ENCODE measurements at regions not wholly inside any gene's neighbourhood (a gene's known extent, or its start where the extent isn't known, plus 50 kb on each side); places are given as distances from the start of the nearest gene placed in this dataset.

DNA sequence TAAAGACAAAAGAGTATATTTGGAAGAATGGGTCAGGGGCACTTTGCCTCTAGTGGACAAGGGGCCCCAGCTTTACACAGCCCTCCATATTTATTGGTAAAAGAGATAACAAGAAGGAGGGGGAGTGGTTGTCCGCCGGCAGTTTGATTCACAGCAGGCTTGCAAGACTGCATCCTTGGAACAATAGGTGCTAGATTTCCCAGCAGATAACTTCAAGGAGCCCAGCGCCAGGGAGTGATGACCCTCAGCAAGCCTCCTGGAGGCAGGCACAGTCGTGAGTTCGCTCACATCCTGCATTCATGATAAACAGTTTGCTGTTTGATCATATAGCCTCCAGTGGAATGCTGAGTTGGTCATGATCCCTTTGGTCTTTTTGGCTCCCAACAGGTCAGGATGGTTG lies 67.8 kb upstream of the INCENP start:
- BruUV-seq (replicated peaks): no TSS peak
- Histone ChIP-seq H4K20me1 (replicated peaks; ENCODE audit: control insufficient read depth, extremely low read depth, insufficient read depth, low read length) (no peaks in the 10 kb centered on the region), H3K79me2 (ENCODE audit: control insufficient read depth, insufficient read depth, low read length) (no peaks in the 10 kb centered on the region), H3K9me1 (replicated peaks; ENCODE audit: control insufficient read depth, extremely low read depth, insufficient read depth, low read length) (no peaks in the 10 kb centered on the region), H3K36me3 (ENCODE audit: control insufficient read depth in 2 of 2, extremely low read depth in 1 of 2, insufficient read depth in 2 of 2, low read length in 2 of 2) (no peaks in the 10 kb centered on the region), H3K27ac (ENCODE audit: insufficient read depth, low read depth, low read length) (no peak overlapping the region), H3K9ac (replicated peaks; ENCODE audit: extremely low read depth, insufficient read depth, low read length) (no peak overlapping the region), H3K4me2 (ENCODE audit: insufficient read depth, low read length) (no peak overlapping the region), H3K9me3 (replicated peaks; ENCODE audit: control insufficient read depth, insufficient read depth, low read length) (no peaks in the 10 kb centered on the region), H3K4me1 (ENCODE audit: control insufficient read depth, extremely low read depth, insufficient read depth, low read length) (no peaks in the 10 kb centered on the region), H3K4me3 (replicated peaks in 1 of 3; ENCODE audit: insufficient read depth in 1 of 3, low read depth in 1 of 3, low read length in 3 of 3) (no peak overlapping the region), H3K27me3 (ENCODE audit: control insufficient read depth in 2 of 2, insufficient read depth in 2 of 2, low read length in 2 of 2) (peaks cover 11% of the 10 kb centered on the region in 2 experiments), H2AFZ (ENCODE audit: low read depth, low read length) (no peak overlapping the region)
- no peak for DNase-seq (ENCODE audit: low read depth, low spot score)
- intact Hi-C loops (cut with micrococcal nuclease): loop anchor here (2.0 kb wide), 1 partner anchor 109 kb away; no protein-coding TSS in a partner anchor
- dilution Hi-C loops (cut with MboI; ENCODE audit: extremely low pct_ligation_motif_present, low sequenced_read_pairs): no loop called here
- no peak for TF ChIP-seq EZH2 (IDR thresholded peaks at IDR 0.05; ENCODE audit: borderline replicate concordance, low read depth, low read length, severe bottlenecking)
- no peak for TF ChIP-seq MYC (IDR thresholded peaks at IDR 0.05; ENCODE audit: low read depth, low read length)
- TF ChIP-seq JUN (IDR thresholded peaks at IDR 0.05; ENCODE audit: borderline replicate concordance, insufficient read depth, insufficient read length, low read depth): no peak
- TF ChIP-seq, protein P1, sequence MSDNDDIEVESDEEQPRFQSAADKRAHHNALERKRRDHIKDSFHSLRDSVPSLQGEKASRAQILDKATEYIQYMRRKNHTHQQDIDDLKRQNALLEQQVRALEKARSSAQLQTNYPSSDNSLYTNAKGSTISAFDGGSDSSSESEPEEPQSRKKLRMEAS (IDR thresholded peaks at IDR 0.05; ENCODE audit: insufficient read depth, insufficient read length): no peak
- no peak for TF ChIP-seq POLR2A (IDR thresholded peaks at IDR 0.05; ENCODE audit: low read depth, low read length)
- TF ChIP-seq GATA2 (IDR thresholded peaks at IDR 0.05; ENCODE audit: insufficient read depth, insufficient read length, low read depth, low read length): no peak
- no peak for TF ChIP-seq POLR2AphosphoS5 (IDR thresholded peaks at IDR 0.05; ENCODE audit: insufficient read depth, low read depth, low read length)
- TF ChIP-seq, protein P2, sequence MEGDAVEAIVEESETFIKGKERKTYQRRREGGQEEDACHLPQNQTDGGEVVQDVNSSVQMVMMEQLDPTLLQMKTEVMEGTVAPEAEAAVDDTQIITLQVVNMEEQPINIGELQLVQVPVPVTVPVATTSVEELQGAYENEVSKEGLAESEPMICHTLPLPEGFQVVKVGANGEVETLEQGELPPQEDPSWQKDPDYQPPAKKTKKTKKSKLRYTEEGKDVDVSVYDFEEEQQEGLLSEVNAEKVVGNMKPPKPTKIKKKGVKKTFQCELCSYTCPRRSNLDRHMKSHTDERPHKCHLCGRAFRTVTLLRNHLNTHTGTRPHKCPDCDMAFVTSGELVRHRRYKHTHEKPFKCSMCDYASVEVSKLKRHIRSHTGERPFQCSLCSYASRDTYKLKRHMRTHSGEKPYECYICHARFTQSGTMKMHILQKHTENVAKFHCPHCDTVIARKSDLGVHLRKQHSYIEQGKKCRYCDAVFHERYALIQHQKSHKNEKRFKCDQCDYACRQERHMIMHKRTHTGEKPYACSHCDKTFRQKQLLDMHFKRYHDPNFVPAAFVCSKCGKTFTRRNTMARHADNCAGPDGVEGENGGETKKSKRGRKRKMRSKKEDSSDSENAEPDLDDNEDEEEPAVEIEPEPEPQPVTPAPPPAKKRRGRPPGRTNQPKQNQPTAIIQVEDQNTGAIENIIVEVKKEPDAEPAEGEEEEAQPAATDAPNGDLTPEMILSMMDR (IDR thresholded peaks at IDR 0.05; ENCODE audit: extremely low read depth in 1 of 2, insufficient read depth in 1 of 2, low read depth in 1 of 2, low read length in 2 of 2): no peak
- no peak for TF ChIP-seq FOS (IDR thresholded peaks at IDR 0.05; ENCODE audit: borderline replicate concordance, insufficient read depth, low read length)
- ChIA-PET CTCF (no interaction called here), POLR2A (no interaction called here)
- no peak for FAIRE-seq

Measured in endothelial cell of umbilical vein (primary cell).